HEK293 (cell line): ENCODE measurements at regions not wholly inside any gene's neighbourhood (a gene's known extent, or its start where the extent isn't known, plus 50 kb on each side); places are given as distances from the start of the nearest gene placed in this dataset.

Source experiments
- CTCF ChIA-PET: fragments of 350-600 bp; formaldehyde crosslinking; extraction: SDS; loops from one replicate; lab custom pipeline; 2021; ENCODE audit warnings: antibody characterized with exemption; lab: Yijun Ruan, JAX
- POLR2A ChIA-PET: fragments of 300-600 bp; formaldehyde crosslinking; extraction: SDS; loops from one replicate; lab custom pipeline; 2020; ENCODE audit warnings: antibody characterized with exemption, inconsistent platforms; lab: Yijun Ruan, JAX
- H3K27ac ChIP-seq: fragments of 200-500 bp; sonication (Bioruptor generic); 2 replicates; pipeline ENCODE4 v1.5.1; 2014; ENCODE audit warnings: low read depth, low read length, control low read depth, inconsistent platforms; ENCODE audit errors: extremely low read depth
- H3K36me3 ChIP-seq, 2 experiments: fragments of 200-500 bp in 1 of 2; sonication (Bioruptor generic) in 1 of 2; 1 replicate in 1 of 2; 2 replicates in 1 of 2; pipeline ENCODE4 v1.5.1; 2014 to 2017; ENCODE audit warnings: inconsistent platforms in 2 of 2, low read length in 2 of 2; ENCODE audit not compliant: control insufficient read depth in 2 of 2, insufficient read depth in 1 of 2
- H3K4me1 ChIP-seq: fragments of 200-500 bp; sonication (Bioruptor generic); 2 replicates; pipeline ENCODE4 v1.5.1; 2014; ENCODE audit warnings: mild to moderate bottlenecking, low read length, inconsistent platforms; ENCODE audit not compliant: control insufficient read depth, insufficient read depth
- H3K4me3 ChIP-seq: 2 replicates; pipeline ENCODE4 v1.5.1; 2011; ENCODE audit warnings: low read depth, mild to moderate bottlenecking, control low read depth, low read length, moderate library complexity
- H3K9me3 ChIP-seq: fragments of 200-500 bp; sonication (Bioruptor generic); 2 replicates; pipeline ENCODE4 v1.5.1; 2014; ENCODE audit warnings: low read depth, low read length, inconsistent platforms; ENCODE audit not compliant: control insufficient read depth, insufficient read depth
- ATF2 ChIP-seq: fragments of 450-650 bp; formaldehyde crosslinking; IDR thresholded peaks from 2 replicates; pipeline ENCODE4 v1.5.1; 2016; ENCODE audit warnings: missing biosample characterization, missing genetic modification characterization, low read depth
- OSR2 ChIP-seq: fragments of 450-650 bp; formaldehyde crosslinking; IDR thresholded peaks from 2 replicates; pipeline ENCODE4 v1.5.1; 2016; ENCODE audit warnings: missing biosample characterization, missing genetic modification characterization
- RBAK ChIP-seq: fragments of 450-650 bp; formaldehyde crosslinking; IDR thresholded peaks from 2 replicates; pipeline ENCODE4 v1.5.1; 2016; ENCODE audit warnings: missing biosample characterization, missing genetic modification characterization
- SP2 ChIP-seq: fragments of 450-650 bp; formaldehyde crosslinking; IDR thresholded peaks from 2 replicates; pipeline ENCODE4 v1.5.1; 2016; ENCODE audit warnings: missing biosample characterization, missing genetic modification characterization
- ZFHX2 ChIP-seq: fragments of 450-650 bp; formaldehyde crosslinking; conservative IDR thresholded peaks from 2 replicates; pipeline ENCODE4 v1.5.1; 2016; ENCODE audit warnings: missing biosample characterization, missing genetic modification characterization
- ZNF157 ChIP-seq: fragments of 450-650 bp; formaldehyde crosslinking; IDR thresholded peaks from 2 replicates; pipeline ENCODE4 v1.5.1; 2016; ENCODE audit warnings: missing biosample characterization, missing genetic modification characterization
- ZNF324 ChIP-seq: fragments of 450-650 bp; formaldehyde crosslinking; IDR thresholded peaks from 2 replicates; pipeline ENCODE4 v1.5.1; 2016; ENCODE audit warnings: missing biosample characterization, missing genetic modification characterization
- ZNF394 ChIP-seq: fragments of 450-650 bp; formaldehyde crosslinking; IDR thresholded peaks from 2 replicates; pipeline ENCODE4 v1.5.1; 2016; ENCODE audit warnings: missing biosample characterization, missing genetic modification characterization, mild to moderate bottlenecking, moderate library complexity, borderline replicate concordance
- ZNF544 ChIP-seq: fragments of 450-650 bp; formaldehyde crosslinking; IDR thresholded peaks from 2 replicates; pipeline ENCODE4 v1.5.0; 2017; ENCODE audit warnings: missing biosample characterization, missing genetic modification characterization
- ZNF555 ChIP-seq: fragments of 450-650 bp; formaldehyde crosslinking; conservative IDR thresholded peaks from 2 replicates; pipeline ENCODE4 v1.5.1; 2017; ENCODE audit warnings: missing biosample characterization, mild to moderate bottlenecking, missing genetic modification characterization, inconsistent platforms
- ZNF843 ChIP-seq: fragments of 450-650 bp; formaldehyde crosslinking; IDR thresholded peaks from 2 replicates; pipeline ENCODE4 v1.5.1; 2016; ENCODE audit warnings: missing biosample characterization, missing genetic modification characterization
- ZSCAN4 ChIP-seq: fragments of 450-650 bp; formaldehyde crosslinking; IDR thresholded peaks from 2 replicates; pipeline ENCODE4 v1.5.1; 2017; ENCODE audit warnings: missing biosample characterization, missing genetic modification characterization
- TF ChIP-seq, protein P1 (sequence below): fragments of 450-650 bp; formaldehyde crosslinking; IDR thresholded peaks from 2 replicates; pipeline ENCODE4 v1.5.1; 2017; ENCODE audit warnings: missing biosample characterization, missing genetic modification characterization
- TF ChIP-seq, protein P2 (sequence below): fragments of 450-650 bp; IDR thresholded peaks from 2 replicates; pipeline ENCODE4 v1.5.1; 2018; ENCODE audit warnings: missing biosample characterization, mild to moderate bottlenecking, missing genetic modification characterization

- ChIA-PET CTCF (interaction anchor here (0.6 kb wide), 1 partner anchor 1496 kb away, joined by 3 read pairs; no protein-coding TSS in a partner anchor), POLR2A (no interaction called here)
- no peak for TF ChIP-seq ZNF394 (tag by site-specific recombination)
- no peak for TF ChIP-seq RBAK
- no peak for TF ChIP-seq ZNF544 (tag by site-specific recombination)
- TF ChIP-seq ATF2, result peak; percentile 45; the same call in 1 of the 2 replicates
- TF ChIP-seq, protein P1, sequence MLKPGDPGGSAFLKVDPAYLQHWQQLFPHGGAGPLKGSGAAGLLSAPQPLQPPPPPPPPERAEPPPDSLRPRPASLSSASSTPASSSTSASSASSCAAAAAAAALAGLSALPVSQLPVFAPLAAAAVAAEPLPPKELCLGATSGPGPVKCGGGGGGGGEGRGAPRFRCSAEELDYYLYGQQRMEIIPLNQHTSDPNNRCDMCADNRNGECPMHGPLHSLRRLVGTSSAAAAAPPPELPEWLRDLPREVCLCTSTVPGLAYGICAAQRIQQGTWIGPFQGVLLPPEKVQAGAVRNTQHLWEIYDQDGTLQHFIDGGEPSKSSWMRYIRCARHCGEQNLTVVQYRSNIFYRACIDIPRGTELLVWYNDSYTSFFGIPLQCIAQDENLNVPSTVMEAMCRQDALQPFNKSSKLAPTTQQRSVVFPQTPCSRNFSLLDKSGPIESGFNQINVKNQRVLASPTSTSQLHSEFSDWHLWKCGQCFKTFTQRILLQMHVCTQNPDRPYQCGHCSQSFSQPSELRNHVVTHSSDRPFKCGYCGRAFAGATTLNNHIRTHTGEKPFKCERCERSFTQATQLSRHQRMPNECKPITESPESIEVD, result no peak
- no peak for TF ChIP-seq ZNF843
- TF ChIP-seq ZNF555 (tag by site-specific recombination), result no peak
- no peak for TF ChIP-seq ZNF324
- H3K4me3 ChIP-seq, result no peak overlapping the region
- no peaks in the 10 kb centered on the region for H3K4me1 ChIP-seq
- H3K27ac ChIP-seq, result no peak overlapping the region
- no peaks in the 10 kb centered on the region for H3K9me3 ChIP-seq
- H3K36me3 ChIP-seq, result no peaks in the 10 kb centered on the region
Measured at GRCh38 chr2:185239491-185239890, 499.1 kb upstream of the FSIP2 start.

DNA sequence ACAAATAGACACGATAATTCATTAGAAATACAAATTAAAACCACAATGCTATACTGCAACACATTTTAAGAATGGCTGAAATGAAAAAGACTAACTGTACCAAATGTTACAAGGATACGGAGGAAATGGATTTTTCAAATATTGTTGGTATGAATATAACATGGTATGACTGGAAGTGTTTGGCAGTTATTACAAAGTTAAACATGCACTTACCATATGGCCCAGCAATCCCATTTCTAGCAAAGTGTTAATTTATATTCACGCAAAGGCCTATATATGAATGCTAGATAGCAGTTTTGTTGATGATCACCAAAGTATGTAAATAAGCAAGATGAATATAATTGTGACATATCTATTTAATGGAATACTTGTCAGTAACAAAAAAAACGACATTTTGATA, 497.8 kb upstream of the FSIP2 start:
- no peak overlapping the region for H3K4me3 ChIP-seq
- no peaks in the 10 kb centered on the region for H3K4me1 ChIP-seq
- TF ChIP-seq ZSCAN4, result no peak
- H3K36me3 ChIP-seq, result no peaks in the 10 kb centered on the region
- no peaks in the 10 kb centered on the region for H3K9me3 ChIP-seq
- CTCF ChIA-PET, result no interaction called here
- POLR2A ChIA-PET, result no interaction called here
- H3K27ac ChIP-seq, result no peak overlapping the region

GRCh38 chr2:185241556-185241955, 497.0 kb upstream of the FSIP2 start:
- H3K4me1 ChIP-seq, result no peaks in the 10 kb centered on the region
- POLR2A ChIA-PET, result no interaction called here
- H3K36me3 ChIP-seq, result no peaks in the 10 kb centered on the region
- TF ChIP-seq SP2 (tag by site-specific recombination) (no peak), OSR2 (tag by site-specific recombination) (no peak), ZNF157 (tag by site-specific recombination) (no peak), ZFHX2 (tag by site-specific recombination) (no peak)
- TF ChIP-seq, protein P2, sequence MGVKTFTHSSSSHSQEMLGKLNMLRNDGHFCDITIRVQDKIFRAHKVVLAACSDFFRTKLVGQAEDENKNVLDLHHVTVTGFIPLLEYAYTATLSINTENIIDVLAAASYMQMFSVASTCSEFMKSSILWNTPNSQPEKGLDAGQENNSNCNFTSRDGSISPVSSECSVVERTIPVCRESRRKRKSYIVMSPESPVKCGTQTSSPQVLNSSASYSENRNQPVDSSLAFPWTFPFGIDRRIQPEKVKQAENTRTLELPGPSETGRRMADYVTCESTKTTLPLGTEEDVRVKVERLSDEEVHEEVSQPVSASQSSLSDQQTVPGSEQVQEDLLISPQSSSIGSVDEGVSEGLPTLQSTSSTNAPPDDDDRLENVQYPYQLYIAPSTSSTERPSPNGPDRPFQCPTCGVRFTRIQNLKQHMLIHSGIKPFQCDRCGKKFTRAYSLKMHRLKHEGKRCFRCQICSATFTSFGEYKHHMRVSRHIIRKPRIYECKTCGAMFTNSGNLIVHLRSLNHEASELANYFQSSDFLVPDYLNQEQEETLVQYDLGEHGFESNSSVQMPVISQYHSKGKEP (tag by site-specific recombination), result no peak
- CTCF ChIA-PET, result no interaction called here
- H3K9me3 ChIP-seq, result no peaks in the 10 kb centered on the region
- H3K27ac ChIP-seq, result no peak overlapping the region
- no peak overlapping the region for H3K4me3 ChIP-seq
